Loucy (cell line): ENCODE measurements at regions not wholly inside any gene's neighbourhood (a gene's known extent, or its start where the extent isn't known, plus 50 kb on each side); places are given as distances from the start of the nearest gene placed in this dataset.

Experiments
- CTCF ChIP-seq: fragments of 200-600 bp; sonication (generic); conservative IDR thresholded peaks from 2 replicates; pipeline ENCODE4 v1.5.1; 2014; ENCODE audit warnings: mild to moderate bottlenecking, antibody characterized with exemption, low read length
- EZH2phosphoT487 ChIP-seq: fragments of 200-600 bp; IDR thresholded peaks from 2 replicates; pipeline ENCODE4 v1.6.1; 2018; ENCODE audit warnings: antibody characterized with exemption, mild to moderate bottlenecking, moderate library complexity, borderline replicate concordance

- TF ChIP-seq CTCF, result no peak
- no peak for TF ChIP-seq EZH2phosphoT487
These were observed 112.0 kb upstream of the MTNR1B start for GRCh38 chr11:92857407-92857806.
